ENCODE measurements at regions not wholly inside any gene's neighbourhood (a gene's known extent, or its start where the extent isn't known, plus 50 kb on each side); places are given as distances from the start of the nearest gene placed in this dataset.
"Not testable (repeated sequence)": the region's sequence is repeated elsewhere in the genome, so short reads cannot be mapped to it uniquely, and the experiment has no call there.

DNA sequence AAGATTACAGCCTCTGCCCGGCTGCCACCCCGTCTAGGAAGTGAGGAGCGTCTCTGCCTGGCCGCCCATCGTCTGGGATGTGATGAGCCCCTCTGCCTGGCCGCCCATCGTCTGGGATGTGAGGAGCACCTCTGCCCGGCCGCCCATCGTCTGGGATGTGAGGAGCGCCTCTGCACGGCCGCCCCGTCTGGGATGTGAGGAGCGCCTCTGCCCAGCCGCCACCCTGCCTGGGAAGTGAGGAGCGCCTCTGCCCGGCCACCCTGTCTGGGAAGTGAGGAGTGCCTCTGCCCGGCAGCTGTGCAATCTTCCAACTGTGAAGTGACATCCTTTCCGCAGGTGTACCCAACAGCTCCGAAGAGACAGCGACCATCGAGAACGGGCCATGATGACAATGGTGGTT, 75.6 kb upstream of the MNS1 start:
- TF ChIP-seq, protein P1, sequence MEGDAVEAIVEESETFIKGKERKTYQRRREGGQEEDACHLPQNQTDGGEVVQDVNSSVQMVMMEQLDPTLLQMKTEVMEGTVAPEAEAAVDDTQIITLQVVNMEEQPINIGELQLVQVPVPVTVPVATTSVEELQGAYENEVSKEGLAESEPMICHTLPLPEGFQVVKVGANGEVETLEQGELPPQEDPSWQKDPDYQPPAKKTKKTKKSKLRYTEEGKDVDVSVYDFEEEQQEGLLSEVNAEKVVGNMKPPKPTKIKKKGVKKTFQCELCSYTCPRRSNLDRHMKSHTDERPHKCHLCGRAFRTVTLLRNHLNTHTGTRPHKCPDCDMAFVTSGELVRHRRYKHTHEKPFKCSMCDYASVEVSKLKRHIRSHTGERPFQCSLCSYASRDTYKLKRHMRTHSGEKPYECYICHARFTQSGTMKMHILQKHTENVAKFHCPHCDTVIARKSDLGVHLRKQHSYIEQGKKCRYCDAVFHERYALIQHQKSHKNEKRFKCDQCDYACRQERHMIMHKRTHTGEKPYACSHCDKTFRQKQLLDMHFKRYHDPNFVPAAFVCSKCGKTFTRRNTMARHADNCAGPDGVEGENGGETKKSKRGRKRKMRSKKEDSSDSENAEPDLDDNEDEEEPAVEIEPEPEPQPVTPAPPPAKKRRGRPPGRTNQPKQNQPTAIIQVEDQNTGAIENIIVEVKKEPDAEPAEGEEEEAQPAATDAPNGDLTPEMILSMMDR (IDR thresholded peaks at IDR 0.05), result not testable (repeated sequence)
- not testable (repeated sequence) for TF ChIP-seq POLR2A, POLR2AphosphoS5 (IDR thresholded peaks at IDR 0.05)

Measured in transverse colon (tissue), 4 donors.